Erythroblast (primary cell): ENCODE measurements at regions not wholly inside any gene's neighbourhood (a gene's known extent, or its start where the extent isn't known, plus 50 kb on each side); places are given as distances from the start of the nearest gene placed in this dataset.

ENCODE experiments used
- DNase-seq, 2 experiments: peaks; one replicate each; lab custom pipeline; 2025; lab: John Stamatoyannopoulos, UW
- GATA1 ChIP-seq: IDR thresholded peaks from 2 replicates; pipeline ENCODE4 v1.6.1; 2011; ENCODE audit warnings: low read depth, mild to moderate bottlenecking, control low read depth, low read length, moderate library complexity
- POLR2A ChIP-seq: IDR thresholded peaks from 2 replicates; pipeline ENCODE4 v1.6.1; 2011; ENCODE audit warnings: mild to moderate bottlenecking, low read length

GRCh38 chr6:118400098-118400497 is 148.0 kb upstream of the PLN start:
- no peak for TF ChIP-seq POLR2A
- no peak for TF ChIP-seq GATA1
- DNase-seq, result no peak

- DNase-seq, result no peak
These were observed 147.5 kb upstream of the PLN start for GRCh38 chr6:118400582-118400981.

GRCh38 chr6:118401325-118401975 is 146.6 kb upstream of the PLN start:
- no peak for DNase-seq
- TF ChIP-seq GATA1 (no peak), POLR2A (no peak)

More at GRCh38 chr6:118400582-118400981, 147.5 kb upstream of the PLN start:
- TF ChIP-seq POLR2A, result no peak
- no peak for TF ChIP-seq GATA1

DNA sequence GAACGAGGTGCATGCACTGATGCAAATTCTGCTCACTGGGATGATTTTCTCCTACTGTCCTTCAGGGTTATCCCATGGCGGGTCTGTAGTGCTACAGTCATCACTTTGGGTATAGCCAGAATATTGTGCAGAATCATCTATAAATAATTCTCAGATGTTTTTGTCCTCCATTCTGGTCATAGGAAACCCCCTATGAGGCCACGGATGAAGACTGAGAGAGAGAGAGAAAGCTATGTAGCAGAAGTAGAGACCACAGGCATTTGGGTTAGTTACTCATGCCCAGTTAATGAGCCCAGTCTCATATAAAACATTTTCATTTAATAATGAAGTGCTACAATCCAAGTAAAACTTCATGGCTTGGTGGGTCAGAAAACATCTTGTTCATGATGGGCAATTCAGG is 145.1 kb upstream of the PLN start:
- no peak for DNase-seq
- TF ChIP-seq GATA1 (no peak), POLR2A (no peak)

DNA sequence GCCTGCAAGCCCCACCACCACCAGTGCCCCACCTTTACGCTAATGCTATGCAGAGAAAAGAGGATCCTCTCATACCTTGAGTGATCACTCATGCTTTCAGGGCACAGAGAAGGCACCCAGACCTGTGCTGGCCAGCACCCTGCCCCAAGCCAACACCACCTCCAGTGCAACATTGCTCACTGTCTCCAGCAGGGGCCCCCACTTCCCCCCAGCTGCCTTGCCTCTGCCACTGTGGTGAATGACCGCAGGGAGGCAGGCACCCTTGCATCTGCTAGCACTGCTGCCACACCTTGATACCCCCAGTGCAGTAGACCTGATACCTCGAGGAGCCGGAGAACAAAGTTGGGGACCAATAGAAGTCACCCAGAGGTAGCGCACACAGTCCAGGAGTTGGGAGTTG is 139.2 kb upstream of the PLN start:
- TF ChIP-seq GATA1, result no peak
- no peak for TF ChIP-seq POLR2A
- no peak for DNase-seq

DNA sequence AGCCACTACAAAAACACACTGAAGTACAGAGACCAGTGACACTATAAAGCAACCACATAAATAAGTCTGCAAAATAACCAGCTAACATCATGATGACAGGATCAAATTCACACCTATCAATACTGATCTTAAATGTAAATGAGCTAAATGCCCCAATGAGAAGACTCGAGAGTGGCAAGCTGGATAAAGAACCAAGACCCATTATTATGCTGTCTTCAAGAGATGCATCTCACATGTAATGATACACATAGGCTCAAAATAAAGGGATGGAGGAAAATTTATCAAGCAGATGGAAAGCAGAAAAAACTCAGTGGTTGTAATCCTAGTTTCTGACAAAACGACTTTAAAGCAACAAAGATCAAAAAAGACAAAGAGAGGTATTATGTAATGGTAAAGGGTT is 138.1 kb upstream of the PLN start:
- TF ChIP-seq POLR2A (no peak), GATA1 (no peak)
- DNase-seq, result no peak
